Breast epithelium (tissue), 3 donors: ENCODE measurements at regions not wholly inside any gene's neighbourhood (a gene's known extent, or its start where the extent isn't known, plus 50 kb on each side); places are given as distances from the start of the nearest gene placed in this dataset.
"Not testable (repeated sequence)": the region's sequence is repeated elsewhere in the genome, so short reads cannot be mapped to it uniquely, and the experiment has no call there.

ENCODE experiments used
- POLR2A ChIP-seq: fragments of 450-650 bp; IDR thresholded peaks from one replicate; pipeline ENCODE4 v1.6.1; 2016; ENCODE audit warnings: antibody characterized with exemption, mild to moderate bottlenecking, moderate library complexity
- TF ChIP-seq, protein P1 (sequence below), 3 donors: fragments of 450-650 bp; IDR thresholded peaks; one replicate each; pipeline ENCODE4 v1.5.1; 2016 to 2017; ENCODE audit warnings: antibody characterized with exemption in 3 of 3, mild to moderate bottlenecking in 3 of 3, moderate library complexity in 3 of 3

DNA sequence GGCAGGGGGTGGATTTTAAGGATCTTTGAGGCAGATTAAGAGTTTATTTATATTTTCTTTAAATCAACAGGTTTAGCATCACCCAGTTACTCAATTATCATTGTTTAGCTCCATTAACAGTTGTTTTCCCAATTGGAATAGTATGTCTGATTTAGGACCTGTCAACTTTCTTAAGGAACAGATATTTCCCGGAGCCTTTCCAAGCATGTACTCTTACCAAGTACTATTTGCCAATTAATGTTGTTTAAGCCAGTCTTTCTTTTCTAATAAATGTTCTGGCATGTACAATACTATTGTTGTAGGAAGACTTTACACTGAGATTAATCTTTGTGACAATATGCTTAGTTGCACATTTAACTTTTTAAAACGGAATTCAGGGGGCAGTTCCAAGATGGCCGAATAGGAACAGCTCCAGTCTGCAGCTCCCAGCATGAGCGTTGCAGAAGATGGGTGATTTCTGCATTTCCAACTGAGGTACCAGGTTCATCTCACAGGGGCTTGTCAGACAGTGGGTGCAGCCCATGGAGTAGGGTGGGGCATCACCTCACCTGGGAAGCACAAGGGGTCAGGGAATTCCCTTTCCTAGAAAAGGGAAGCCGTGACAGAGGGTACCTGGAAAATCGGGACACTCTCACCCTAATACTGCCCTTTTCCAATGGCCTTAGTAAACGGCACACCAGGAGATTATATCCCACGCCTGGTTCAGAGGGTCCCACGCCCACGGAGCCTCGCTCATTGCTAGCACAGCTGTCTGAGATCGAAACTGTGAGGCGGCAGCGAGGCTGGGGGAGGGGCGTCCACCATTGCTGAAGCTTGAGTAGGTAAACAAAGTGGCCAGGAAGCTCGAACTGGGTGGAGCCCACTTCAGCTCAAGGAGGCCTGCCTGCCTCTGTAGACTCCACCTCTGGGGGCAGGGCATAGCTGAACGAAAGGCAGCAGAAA, 173.7 kb downstream of the LRRC70 start:
- TF ChIP-seq, protein P1, sequence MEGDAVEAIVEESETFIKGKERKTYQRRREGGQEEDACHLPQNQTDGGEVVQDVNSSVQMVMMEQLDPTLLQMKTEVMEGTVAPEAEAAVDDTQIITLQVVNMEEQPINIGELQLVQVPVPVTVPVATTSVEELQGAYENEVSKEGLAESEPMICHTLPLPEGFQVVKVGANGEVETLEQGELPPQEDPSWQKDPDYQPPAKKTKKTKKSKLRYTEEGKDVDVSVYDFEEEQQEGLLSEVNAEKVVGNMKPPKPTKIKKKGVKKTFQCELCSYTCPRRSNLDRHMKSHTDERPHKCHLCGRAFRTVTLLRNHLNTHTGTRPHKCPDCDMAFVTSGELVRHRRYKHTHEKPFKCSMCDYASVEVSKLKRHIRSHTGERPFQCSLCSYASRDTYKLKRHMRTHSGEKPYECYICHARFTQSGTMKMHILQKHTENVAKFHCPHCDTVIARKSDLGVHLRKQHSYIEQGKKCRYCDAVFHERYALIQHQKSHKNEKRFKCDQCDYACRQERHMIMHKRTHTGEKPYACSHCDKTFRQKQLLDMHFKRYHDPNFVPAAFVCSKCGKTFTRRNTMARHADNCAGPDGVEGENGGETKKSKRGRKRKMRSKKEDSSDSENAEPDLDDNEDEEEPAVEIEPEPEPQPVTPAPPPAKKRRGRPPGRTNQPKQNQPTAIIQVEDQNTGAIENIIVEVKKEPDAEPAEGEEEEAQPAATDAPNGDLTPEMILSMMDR (IDR thresholded peaks at IDR 0.05), result not testable (repeated sequence)
- TF ChIP-seq POLR2A, result not testable (repeated sequence)
